HG03280 (cell line): ENCODE measurements at regions not wholly inside any gene's neighbourhood (a gene's known extent, or its start where the extent isn't known, plus 50 kb on each side); places are given as distances from the start of the nearest gene placed in this dataset.
"Not testable (repeated sequence)": the region's sequence is repeated elsewhere in the genome, so short reads cannot be mapped to it uniquely, and the experiment has no call there.

Source experiments
- ATAC-seq: cut with Tn5 transposase; IDR thresholded peaks from one replicate; pipeline ENCODE4 v1.9.1; 2021; ENCODE audit warnings: mild to moderate bottlenecking, moderate library complexity; ENCODE audit not compliant: unreplicated experiment

DNA sequence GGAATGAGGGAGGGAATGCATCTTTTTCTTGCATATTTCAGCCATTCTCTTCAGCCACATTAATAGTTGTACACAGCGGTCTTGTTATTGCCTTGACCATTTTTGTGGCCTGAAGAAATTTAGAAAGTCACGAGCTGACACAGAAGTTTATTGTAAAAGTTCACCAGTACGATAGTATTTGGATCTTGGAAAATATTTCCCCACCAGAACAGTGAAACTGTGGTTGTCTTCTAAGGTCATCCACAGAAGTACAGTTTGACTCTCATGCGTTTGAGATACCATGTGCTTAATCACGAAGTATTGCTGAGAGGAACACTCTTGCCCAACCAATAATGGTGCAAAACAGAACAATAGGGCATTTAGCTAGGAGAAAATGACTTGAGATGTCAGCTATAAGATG lies 409.2 kb upstream of the AMELY start:
- ATAC-seq, result no peak

DNA sequence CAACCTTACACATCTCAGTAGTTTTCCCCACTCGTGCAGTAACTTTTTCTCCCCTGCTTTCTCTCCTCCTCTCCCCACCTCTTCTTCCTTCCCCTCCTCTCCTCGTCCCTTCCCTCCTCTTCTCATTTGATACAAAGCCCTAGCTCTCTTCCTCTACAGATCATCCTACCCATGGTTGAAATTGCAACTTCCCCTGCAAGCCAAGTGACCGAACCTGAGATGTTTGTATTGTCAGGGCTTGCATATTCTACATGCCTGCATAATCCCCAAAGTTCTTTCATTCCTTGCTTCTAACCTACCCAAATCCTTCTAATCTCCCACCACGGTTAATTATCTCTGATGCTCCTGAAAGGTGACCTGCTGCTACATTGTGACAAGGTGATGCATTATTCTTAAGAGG lies 408.6 kb upstream of the AMELY start:
- ATAC-seq, result not testable (repeated sequence)

DNA sequence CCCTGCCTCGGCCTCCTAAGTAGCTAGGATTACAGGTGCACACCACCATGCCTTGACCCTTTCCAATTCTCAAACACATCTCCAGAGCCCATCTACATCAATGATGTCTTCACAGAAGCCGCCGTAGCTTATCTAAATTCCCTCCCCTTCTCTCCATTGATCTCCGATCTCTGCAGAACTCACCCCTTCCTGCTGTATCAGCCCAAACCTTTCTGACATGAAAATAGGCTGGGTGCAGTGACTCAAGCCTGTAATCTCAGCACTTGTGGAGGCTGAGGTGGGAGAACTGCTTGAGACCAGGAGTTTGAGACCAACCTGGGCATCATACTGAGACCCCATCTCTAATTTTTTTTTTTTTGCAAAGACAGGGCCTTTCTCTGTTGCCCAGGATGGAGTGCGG lies 406.6 kb upstream of the AMELY start:
- no peak for ATAC-seq

DNA sequence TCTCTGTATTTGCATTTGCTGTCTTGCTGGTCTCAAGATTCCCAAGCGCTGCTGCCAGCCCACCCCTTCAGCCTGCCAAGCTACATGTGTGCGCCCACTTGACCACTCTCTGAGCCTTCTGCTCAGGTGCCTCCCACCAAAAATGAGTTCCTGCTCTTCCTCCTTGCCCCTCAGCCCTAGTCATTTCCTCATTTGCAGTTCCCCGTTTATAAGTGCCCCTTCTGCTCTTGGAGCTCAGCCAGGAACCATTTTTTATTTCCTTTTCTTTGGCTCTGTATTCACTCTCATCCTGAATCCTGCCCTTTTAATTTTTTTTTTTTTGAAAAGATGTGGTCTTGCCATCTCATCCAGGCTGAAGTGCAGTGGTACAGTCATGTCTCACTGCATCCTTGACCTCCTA lies 406.0 kb upstream of the AMELY start:
- no peak for ATAC-seq

GRCh38 chrY:7310482-7311269 lies 399.1 kb upstream of the AMELY start:
- ATAC-seq, result no peak

- ATAC-seq, result no peak
Observed at GRCh38 chrY:7308816-7309215, 397.3 kb upstream of the AMELY start.

DNA sequence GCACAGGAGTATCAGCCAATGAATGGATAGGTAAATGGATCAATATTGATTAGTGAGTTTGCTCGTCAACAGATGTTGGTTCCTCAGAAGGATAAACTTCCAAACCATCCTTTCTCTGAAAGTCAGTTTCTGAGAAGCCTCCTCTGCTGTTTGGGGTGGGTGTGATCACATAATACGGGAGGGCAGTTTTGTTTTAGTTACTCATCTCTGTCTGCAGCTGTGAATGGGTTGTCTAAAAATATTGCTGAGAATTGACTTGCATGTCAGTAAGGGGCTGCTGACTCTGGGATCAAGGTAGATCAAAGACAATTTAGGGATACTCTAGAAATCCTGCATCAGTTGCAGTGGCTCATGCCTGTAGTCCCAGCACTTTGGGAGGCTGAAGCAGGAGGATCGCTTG lies 390.8 kb upstream of the AMELY start:
- no peak for ATAC-seq

DNA sequence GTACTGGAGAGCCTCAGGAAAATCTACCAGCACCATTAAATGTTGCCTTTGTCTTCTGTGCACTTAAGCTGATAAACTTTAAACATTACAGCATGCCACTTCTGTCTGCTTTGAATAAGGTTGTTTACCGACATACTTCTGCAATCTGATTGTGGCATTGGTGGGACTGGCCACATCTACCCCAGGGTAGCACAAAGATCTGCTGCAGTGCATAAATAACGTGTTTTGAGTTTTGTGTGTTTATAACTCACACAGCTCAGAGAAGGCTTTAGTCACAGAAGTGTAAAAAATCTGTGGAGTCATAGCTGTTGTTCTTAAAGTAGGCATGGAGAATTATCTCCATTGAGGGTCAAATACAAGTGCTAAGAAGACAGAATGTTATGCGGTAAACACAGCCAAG lies 388.4 kb upstream of the AMELY start:
- ATAC-seq, result no peak

DNA sequence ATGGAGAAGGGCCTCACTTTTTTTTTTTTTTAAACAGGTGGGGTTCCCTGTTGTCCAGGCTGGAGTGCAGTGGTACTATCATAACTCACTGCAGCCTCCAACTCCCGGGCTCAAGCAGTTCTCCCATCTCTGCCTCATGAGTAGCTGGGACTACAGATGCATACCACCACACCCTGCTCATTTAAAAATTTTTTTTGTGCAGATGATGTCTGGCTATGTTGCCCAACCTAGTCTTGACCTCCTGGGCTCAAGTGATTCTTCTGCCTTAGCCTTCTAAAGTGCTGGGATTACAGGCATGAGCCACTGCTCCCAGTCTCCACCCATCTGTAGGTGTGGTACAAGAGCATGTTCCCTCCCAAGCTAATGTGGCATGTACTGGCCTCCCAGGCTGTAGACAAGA lies 380.6 kb upstream of the AMELY start:
- no peak for ATAC-seq

GRCh38 chrY:7289889-7290833 lies 378.6 kb upstream of the AMELY start:
- ATAC-seq, result peak; percentile 79

DNA sequence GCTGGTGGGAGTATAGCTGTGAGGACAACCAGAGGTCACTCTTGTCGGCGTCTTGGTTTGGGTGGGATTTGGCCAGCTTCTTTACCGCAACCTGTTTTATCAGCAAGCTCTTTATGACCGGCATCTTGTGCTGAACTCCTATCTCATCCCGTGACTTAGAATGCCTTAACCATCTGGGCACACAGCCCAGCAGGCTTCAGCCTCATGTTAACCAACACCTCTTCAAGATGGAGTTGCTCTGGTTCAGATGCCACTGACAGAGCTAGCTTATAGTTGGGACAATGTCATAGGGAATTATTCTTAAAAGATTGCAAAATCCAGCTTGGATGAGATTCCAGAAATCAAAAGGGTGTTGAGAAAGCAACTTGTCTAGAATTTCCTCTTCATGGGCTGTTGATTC lies 377.1 kb upstream of the AMELY start:
- no peak for ATAC-seq

DNA sequence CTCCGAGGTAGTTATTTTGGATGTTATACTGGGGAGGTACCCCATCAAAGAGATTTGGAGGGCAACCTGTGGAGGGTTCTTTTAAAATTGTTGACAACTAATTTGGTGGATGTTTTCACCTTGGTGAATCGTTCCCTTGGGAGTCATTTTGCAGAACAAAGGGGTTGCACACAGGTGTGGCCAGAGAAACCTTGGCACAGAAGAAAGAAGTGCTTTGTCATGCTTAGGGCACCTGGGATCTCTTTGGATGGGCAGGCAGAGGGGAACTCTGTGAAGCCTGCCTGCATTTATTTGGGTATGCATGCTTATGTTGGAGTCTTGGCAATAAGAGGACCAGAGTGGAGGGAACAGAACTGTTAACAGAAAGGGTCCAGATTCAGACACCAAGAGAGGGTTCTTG lies 376.4 kb upstream of the AMELY start:
- ATAC-seq, result not testable (repeated sequence)

GRCh38 chrY:7285388-7285787 lies 373.8 kb upstream of the AMELY start:
- no peak for ATAC-seq

DNA sequence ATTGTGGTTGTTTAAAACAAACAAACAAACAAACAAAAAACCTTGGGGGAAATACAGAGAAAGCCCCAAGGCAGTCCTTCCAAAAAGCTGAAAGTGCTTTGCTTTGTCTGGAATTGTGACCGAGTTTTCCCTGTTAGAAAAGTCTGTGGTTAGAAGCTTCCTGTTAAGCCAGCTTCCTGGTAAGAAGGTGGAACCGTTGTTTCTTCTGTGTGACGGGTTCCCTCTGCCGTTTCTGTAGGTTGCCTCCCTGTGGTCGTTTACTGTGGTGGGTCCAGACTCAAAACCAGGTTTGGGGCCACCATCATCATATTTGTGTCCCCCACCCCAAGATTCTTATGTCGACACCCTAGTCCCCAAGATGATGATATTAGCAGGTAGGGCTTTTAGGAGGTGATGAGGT lies 371.4 kb upstream of the AMELY start:
- no peak for ATAC-seq

DNA sequence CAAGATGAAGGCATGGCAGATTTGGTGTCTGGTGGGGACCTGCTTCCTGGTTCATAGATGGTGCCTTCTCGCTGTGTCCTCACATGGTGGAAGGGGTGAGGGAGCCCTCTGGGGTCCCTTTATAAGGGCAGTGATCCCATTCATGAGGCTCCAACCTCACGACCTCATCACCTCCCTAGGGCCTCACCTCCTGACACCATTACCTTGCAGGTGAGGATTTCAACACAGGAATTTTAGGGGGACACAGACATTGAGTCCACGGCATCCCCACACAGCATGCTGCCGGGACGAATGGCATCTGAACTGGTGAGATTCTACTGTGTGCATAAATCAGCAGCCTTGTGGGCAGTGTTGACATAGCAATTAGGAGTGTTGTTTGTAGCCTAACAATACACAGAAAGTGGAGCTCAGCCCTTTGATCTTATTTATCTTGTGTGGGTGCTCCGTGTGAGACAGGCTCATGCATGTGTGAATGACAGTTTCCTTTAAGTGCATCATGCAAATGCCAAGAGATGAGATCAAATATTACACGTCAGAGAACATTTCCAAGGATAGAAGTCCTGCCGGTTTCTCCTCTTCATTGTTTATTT lies 368.7 kb upstream of the AMELY start:
- peak; percentile 46 for ATAC-seq

DNA sequence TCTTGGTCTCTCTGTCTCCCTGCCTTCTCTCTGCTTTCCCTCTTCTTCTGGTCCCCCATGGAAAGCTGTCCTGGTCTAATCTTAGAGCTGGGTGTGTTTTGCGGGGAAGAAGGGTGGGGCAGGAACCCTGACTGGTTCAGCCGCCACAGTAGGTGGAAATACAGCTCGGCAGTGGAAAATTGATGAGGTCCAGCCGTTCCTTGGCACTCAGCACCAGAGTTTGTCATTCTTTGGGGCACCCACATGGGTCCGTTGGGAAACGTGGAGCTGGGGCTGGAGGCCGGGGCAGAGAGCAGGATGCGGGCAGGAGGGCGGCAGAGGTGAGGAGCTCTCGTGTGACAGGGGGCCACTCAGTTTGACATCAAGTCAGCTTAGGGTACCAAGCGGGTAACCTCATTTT lies 364.2 kb upstream of the AMELY start:
- no peak for ATAC-seq

- no peak for ATAC-seq
Observed at GRCh38 chrY:7275014-7275413, 363.5 kb upstream of the AMELY start.

DNA sequence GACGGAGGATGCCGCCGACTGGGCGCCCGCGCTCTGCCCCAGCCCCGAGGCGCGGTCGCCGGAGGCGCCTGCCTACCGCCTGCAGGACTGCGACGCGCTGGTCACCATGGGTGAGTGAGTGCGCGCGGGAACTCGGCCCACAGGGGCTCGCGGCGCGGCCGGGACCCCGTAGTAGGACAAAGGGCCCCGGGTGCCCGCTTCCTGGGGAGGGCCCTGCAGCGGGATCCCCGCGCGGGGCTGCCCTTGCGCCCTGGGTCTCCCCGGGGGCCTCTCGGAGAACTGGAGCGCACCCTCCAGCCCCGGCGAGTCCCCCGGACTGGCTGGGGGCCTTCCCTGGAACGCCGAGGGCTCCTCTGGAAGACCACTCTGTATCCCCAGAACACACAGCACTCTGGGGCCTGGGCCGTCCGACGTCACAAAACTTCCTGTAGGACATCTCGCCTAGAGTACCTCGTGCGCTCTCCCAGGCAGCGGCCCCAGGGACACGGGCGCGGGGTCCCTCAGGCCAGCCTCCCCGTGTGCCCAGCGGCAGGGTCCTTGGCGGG lies 362.9 kb upstream of the AMELY start:
- peak; percentile 21 for ATAC-seq

DNA sequence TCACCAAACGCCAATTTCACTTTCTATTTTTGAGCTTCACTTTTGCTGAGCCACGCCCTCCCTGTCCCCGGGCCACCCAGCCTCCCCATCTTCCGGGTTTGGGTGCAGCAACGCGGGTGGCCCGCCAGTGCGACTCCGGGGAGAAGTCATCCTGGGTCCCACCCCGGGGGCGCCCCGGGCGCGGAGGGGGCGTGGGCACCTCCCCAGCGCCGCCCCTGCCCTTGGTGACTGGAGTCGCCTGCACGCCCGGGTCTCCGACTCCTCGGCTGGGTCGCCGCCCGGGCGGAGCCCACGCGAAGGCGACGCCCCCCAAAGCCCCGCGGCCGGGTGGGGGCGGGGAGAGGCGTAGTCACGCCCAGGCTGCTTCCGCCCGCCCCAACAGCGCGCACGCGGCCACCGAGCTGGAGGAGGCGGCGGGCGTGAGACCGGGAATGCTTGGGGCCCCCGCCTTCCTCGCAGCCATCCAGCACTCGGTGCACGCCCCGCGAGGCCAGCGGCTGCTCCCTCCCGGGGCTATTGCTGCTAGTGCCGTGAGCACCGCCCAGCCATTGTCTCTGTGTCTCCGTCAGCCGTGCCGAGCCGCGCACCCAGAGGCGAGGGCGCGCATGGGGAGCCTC lies 362.1 kb upstream of the AMELY start:
- ATAC-seq, result peak; percentile 79

DNA sequence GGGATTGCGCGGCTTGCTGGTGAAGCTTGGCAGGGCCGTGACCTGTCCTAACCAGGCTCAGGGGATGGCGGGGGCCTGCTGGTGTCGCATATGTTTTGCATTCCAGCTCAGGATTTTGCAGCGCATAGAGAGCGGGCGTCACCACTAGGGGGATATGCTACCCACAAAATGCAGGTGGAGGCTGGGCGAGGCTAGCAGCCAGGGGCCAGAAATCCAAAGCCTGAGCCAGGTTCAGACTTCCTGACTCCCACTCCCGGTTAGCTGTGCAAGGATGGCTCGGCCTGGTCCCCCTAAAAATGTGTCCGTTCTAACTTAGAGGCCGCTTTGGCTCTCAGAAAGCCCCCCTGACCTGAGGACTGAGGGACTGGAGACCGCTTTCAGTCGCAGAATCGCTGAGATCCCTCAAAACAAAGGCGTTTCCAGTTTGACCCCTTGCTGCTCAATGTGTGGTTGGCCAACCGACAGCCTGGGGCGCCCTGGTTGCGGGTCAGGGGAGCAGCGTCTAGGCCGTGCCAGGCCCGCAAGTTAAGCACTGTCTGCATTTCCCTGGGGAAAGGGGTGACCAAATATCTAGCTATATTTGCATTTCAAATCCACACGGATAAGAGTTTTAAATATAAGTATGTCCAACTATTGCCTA lies 361.1 kb upstream of the AMELY start:
- ATAC-seq, result no peak
